GM19328 (cell line): ENCODE measurements at regions not wholly inside any gene's neighbourhood (a gene's known extent, or its start where the extent isn't known, plus 50 kb on each side); places are given as distances from the start of the nearest gene placed in this dataset.
A peak's percentile ranks its signal among the peaks of the same experiment; 100 is the strongest.

Experiments
- ATAC-seq: cut with Tn5 transposase; IDR thresholded peaks from one replicate; pipeline ENCODE4 v1.9.1; 2021; ENCODE audit warnings: mild to moderate bottlenecking, moderate library complexity; ENCODE audit not compliant: unreplicated experiment

- ATAC-seq, result no peak
These were observed 82.8 kb upstream of the TNS3 start for GRCh38 chr7:47664650-47665195.

GRCh38 chr7:47663851-47664250, 81.9 kb upstream of the TNS3 start:
- ATAC-seq, result no peak

GRCh38 chr7:47663213-47663612, 81.3 kb upstream of the TNS3 start:
- no peak for ATAC-seq

GRCh38 chr7:47661051-47661714, 79.3 kb upstream of the TNS3 start:
- ATAC-seq, result no peak

GRCh38 chr7:47659664-47660462, 78.0 kb upstream of the TNS3 start:
- ATAC-seq, result no peak

GRCh38 chr7:47658886-47659635, 77.2 kb upstream of the TNS3 start:
- ATAC-seq, result no peak

- ATAC-seq, result no peak
These were observed 75.2 kb upstream of the TNS3 start for GRCh38 chr7:47657126-47657525.

- ATAC-seq, result no peak
These were observed 72.9 kb upstream of the TNS3 start for GRCh38 chr7:47654672-47655298.

GRCh38 chr7:47653550-47654411, 71.9 kb upstream of the TNS3 start:
- ATAC-seq, result no peak

GRCh38 chr7:47652591-47652990, 70.7 kb upstream of the TNS3 start:
- ATAC-seq, result no peak

- no peak for ATAC-seq
These were observed 69.7 kb upstream of the TNS3 start for GRCh38 chr7:47651355-47652317.

- ATAC-seq, result no peak
These were observed 68.0 kb upstream of the TNS3 start for GRCh38 chr7:47649919-47650318.

GRCh38 chr7:47648275-47648925, 66.5 kb upstream of the TNS3 start:
- no peak for ATAC-seq

GRCh38 chr7:47647918-47648250, 66.0 kb upstream of the TNS3 start:
- ATAC-seq, result no peak

- ATAC-seq, result peak; percentile 83
These were observed 65.4 kb upstream of the TNS3 start for GRCh38 chr7:47647181-47647917.

GRCh38 chr7:47643716-47644400, 61.9 kb upstream of the TNS3 start:
- no peak for ATAC-seq

GRCh38 chr7:47640265-47640664, 58.4 kb upstream of the TNS3 start:
- no peak for ATAC-seq
